K562 (cell line): ENCODE measurements at regions not wholly inside any gene's neighbourhood (a gene's known extent, or its start where the extent isn't known, plus 50 kb on each side); places are given as distances from the start of the nearest gene placed in this dataset.

ENCODE experiments used
- ATAC-seq: fragments of 200-7000 bp; cut with Tn5 transposase; 3 replicates; pipeline ENCODE4 v1.9.1; 2020; ENCODE audit warnings: moderate library complexity
- BruUV-seq: library from RNA; stranded (reverse); fragments of 400-500 nt; replicated peaks from 2 replicates; lab custom pipeline; 2021; lab: Mats Ljungman, UMichigan
- CTCF ChIA-PET: fragments of 300-600 bp; formaldehyde crosslinking; extraction: SDS; loops from one replicate; lab custom pipeline; 2021; ENCODE audit warnings: low intra/inter-chr PET ratio; lab: Yijun Ruan, JAX
- POLR2A ChIA-PET: fragments of 300-600, 350-650 bp; sonication (Branson Sonifier 250); formaldehyde crosslinking; extraction: SDS; loops from one replicate; lab custom pipeline; 2021; ENCODE audit warnings: antibody characterized with exemption, inconsistent platforms; lab: Yijun Ruan, JAX
- DNase-seq, 4 experiments: peaks; one replicate each; pipeline versions ENCODE4 v3.0.0 to v3.0.0-alpha.2; 2011 to 2018; ENCODE audit warnings: low spot score in 3 of 4, mixed read lengths in 3 of 4; ENCODE audit errors: extremely low read depth in 1 of 4
- FAIRE-seq: peaks from 2 replicates; lab custom pipeline; 2011; peaks lifted over from hg19 to GRCh38; lab: Jason Lieb, UNC
- H2AFZ ChIP-seq: 2 replicates; pipeline ENCODE4 v1.6.0; 2011; ENCODE audit warnings: low read depth, low read length, control low read depth, inconsistent platforms
- H3K27ac ChIP-seq: fragments of 200-600 bp; 3 replicates; pipeline ENCODE4 v1.8.0; 2011; ENCODE audit warnings: low read depth, mild to moderate bottlenecking, control low read depth, inconsistent platforms, low read length, moderate library complexity, mixed read lengths; ENCODE audit errors: extremely low read depth
- H3K27me3 ChIP-seq, 2 experiments: fragments of 300-600 bp in 1 of 2; 2 replicates in 1 of 2; 3 replicates in 1 of 2; pipeline versions ENCODE4 v1.6.0 to v1.8.0; 2011; ENCODE audit warnings: inconsistent platforms in 2 of 2, low read length in 2 of 2, mild to moderate bottlenecking in 1 of 2, mixed read lengths in 1 of 2, moderate library complexity in 1 of 2; ENCODE audit not compliant: control insufficient read depth in 2 of 2, insufficient read depth in 2 of 2
- H3K36me3 ChIP-seq: fragments of 300-600 bp; 3 replicates; pipeline ENCODE4 v1.8.0; 2011; ENCODE audit warnings: mild to moderate bottlenecking, low read length, inconsistent platforms; ENCODE audit not compliant: control insufficient read depth, insufficient read depth
- H3K4me1 ChIP-seq, 2 experiments: fragments of 200-600 bp in 1 of 2; replicated peaks in 1 of 2; 2 replicates in 1 of 2; 3 replicates in 1 of 2; pipeline versions ENCODE4 v1.5.1 to v1.8.0; 2011; ENCODE audit warnings: inconsistent platforms in 2 of 2, low read length in 2 of 2, mild to moderate bottlenecking in 1 of 2, mixed read lengths in 1 of 2, moderate library complexity in 1 of 2; ENCODE audit not compliant: control insufficient read depth in 2 of 2, insufficient read depth in 2 of 2
- H3K4me2 ChIP-seq: 2 replicates; pipeline ENCODE4 v1.6.1; 2011; ENCODE audit warnings: low read length, control low read depth, inconsistent platforms, mixed read lengths; ENCODE audit not compliant: insufficient read depth
- H3K4me3 ChIP-seq: fragments of 200-600 bp; sonication (generic), shearing (Covaris generic); 2 replicates; pipeline ENCODE4 v1.5.1; 2016; ENCODE audit warnings: control low read depth, inconsistent platforms
- H3K79me2 ChIP-seq: fragments of 200-600 bp; 3 replicates; pipeline ENCODE4 v1.8.0; 2011; ENCODE audit warnings: low read length, inconsistent platforms; ENCODE audit not compliant: control insufficient read depth, insufficient read depth
- H3K9ac ChIP-seq, 2 experiments: 2 replicates each; pipeline versions ENCODE4 v1.6.0 to v1.6.1; 2011; ENCODE audit warnings: low read depth in 2 of 2, low read length in 2 of 2, control low read depth in 1 of 2, inconsistent platforms in 1 of 2, mild to moderate bottlenecking in 1 of 2, mixed read lengths in 1 of 2; ENCODE audit not compliant: insufficient read depth in 1 of 2
- H3K9me1 ChIP-seq: one replicate; pipeline ENCODE4 v1.6.0; 2011; ENCODE audit warnings: inconsistent platforms, mild to moderate bottlenecking, low read length, moderate library complexity; ENCODE audit not compliant: control insufficient read depth, insufficient read depth
- H3K9me3 ChIP-seq: replicated peaks from 2 replicates; pipeline ENCODE4 v1.5.1; 2011; ENCODE audit warnings: low read depth, low read length, inconsistent platforms; ENCODE audit not compliant: control insufficient read depth, insufficient read depth
- H4K20me1 ChIP-seq: replicated peaks from 2 replicates; pipeline ENCODE4 v1.6.1; 2011; ENCODE audit warnings: low read length, inconsistent platforms, mixed read lengths; ENCODE audit not compliant: control insufficient read depth, insufficient read depth
- CBX5 ChIP-seq: IDR thresholded peaks from 2 replicates; pipeline ENCODE4 v1.6.1; 2014; ENCODE audit warnings: low read depth, borderline replicate concordance
- EP300 ChIP-seq: IDR thresholded peaks from 2 replicates; pipeline ENCODE4 v1.6.1; 2012; ENCODE audit warnings: low read length, improper control_type of control experiment
- FOXJ2 ChIP-seq: fragments of 200-800 bp; sonication (Bioruptor generic); IDR thresholded peaks from 2 replicates; pipeline ENCODE4 v1.6.1; 2016; ENCODE audit warnings: missing genetic modification characterization, missing compliant biosample characterization
- HDAC8 ChIP-seq: fragments of 450-650 bp; IDR thresholded peaks from 2 replicates; pipeline ENCODE4 v1.6.1; 2016; ENCODE audit warnings: mild to moderate bottlenecking, missing genetic modification characterization, moderate library complexity, missing compliant biosample characterization
- KAT8 ChIP-seq: fragments of 450-650 bp; IDR thresholded peaks from 2 replicates; pipeline ENCODE4 v1.6.1; 2016; ENCODE audit warnings: low read depth, mild to moderate bottlenecking
- MTA1 ChIP-seq: fragments of 450-650 bp; IDR thresholded peaks from 2 replicates; pipeline ENCODE4 v1.6.1; 2017; ENCODE audit warnings: borderline replicate concordance
- PHB2 ChIP-seq: fragments of 450-650 bp; IDR thresholded peaks from 2 replicates; pipeline ENCODE4 v1.6.1; 2017; ENCODE audit warnings: low read depth
- RNF2 ChIP-seq: sonication (generic); IDR thresholded peaks from 2 replicates; pipeline ENCODE4 v1.6.1; 2016
- ZFP1 ChIP-seq: fragments of 450-650 bp; formaldehyde crosslinking; IDR thresholded peaks from 2 replicates; pipeline ENCODE4 v1.4.0; 2020; ENCODE audit warnings: mild to moderate bottlenecking, mixed read lengths
- ZNF644 ChIP-seq: fragments of 200-800 bp; sonication (Bioruptor generic); IDR thresholded peaks from 2 replicates; pipeline ENCODE4 v1.6.1; 2016; ENCODE audit warnings: low read depth, missing genetic modification characterization, missing compliant biosample characterization
- ZNF668 ChIP-seq: fragments of 250-450 bp; sonication (Bioruptor Pico); IDR thresholded peaks from 2 replicates; pipeline ENCODE4 v1.8.0; 2022; ENCODE audit warnings: mild to moderate bottlenecking, inconsistent platforms
- in situ Hi-C: fragments of 300-500 bp; cut with MboI; formaldehyde crosslinking; loops from 4 replicates; pipeline ENCODE4 v1.15.0; 2018; ENCODE audit warnings: inconsistent platforms, mixed read lengths
- intact Hi-C: fragments of 100-400 bp; cut with micrococcal nuclease; formaldehyde crosslinking; loops from 2 replicates; pipeline ENCODE4 v1.14.2; 2022
- TF ChIP-seq, protein P1 (sequence below): fragments of 250-450 bp; sonication (Bioruptor Pico); IDR thresholded peaks from 2 replicates; pipeline ENCODE4 v1.5.0; 2022; ENCODE audit warnings: mild to moderate bottlenecking

DNA sequence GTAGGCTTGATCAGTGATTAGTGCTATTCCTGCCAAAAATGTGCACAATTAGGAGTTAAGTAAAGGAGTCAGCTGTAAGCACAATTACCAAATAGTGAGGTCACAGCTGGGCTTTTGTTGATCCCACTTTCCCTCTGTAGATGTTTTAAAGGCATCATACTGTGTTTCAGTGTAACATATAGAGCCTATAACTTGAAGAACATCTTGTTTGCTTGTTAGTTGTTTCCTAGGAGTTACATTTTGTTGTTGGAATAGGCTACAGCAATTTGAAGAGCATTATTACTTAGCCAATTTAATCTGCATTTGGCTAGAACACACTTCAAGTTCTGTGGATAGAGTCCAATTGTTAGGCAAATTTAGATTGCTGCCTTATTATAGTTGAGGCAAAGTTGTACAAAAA, 210.7 kb upstream of the MAD2L1 start:
- no peak for FAIRE-seq
- Histone ChIP-seq H3K36me3 (no peaks in the 10 kb centered on the region), H3K4me1 (no peaks in the 10 kb centered on the region), H3K9me3 (0 out of 2 replicates have a peak, but pooled peaks cover 1% of the 10 kb centered on the region), H4K20me1 (no peaks in the 10 kb centered on the region), H2AFZ (no peak overlapping the region), H3K4me2 (no peak overlapping the region), H3K27me3 (no peaks in the 10 kb centered on the region), H3K9ac (no peak overlapping the region), H3K4me3 (no peak overlapping the region), H3K27ac (no peak overlapping the region), H3K79me2 (no peaks in the 10 kb centered on the region), H3K9me1 (no peaks in the 10 kb centered on the region)
- ATAC-seq = no peak
- in situ Hi-C loops = no loop called here
- TF ChIP-seq, protein P1, sequence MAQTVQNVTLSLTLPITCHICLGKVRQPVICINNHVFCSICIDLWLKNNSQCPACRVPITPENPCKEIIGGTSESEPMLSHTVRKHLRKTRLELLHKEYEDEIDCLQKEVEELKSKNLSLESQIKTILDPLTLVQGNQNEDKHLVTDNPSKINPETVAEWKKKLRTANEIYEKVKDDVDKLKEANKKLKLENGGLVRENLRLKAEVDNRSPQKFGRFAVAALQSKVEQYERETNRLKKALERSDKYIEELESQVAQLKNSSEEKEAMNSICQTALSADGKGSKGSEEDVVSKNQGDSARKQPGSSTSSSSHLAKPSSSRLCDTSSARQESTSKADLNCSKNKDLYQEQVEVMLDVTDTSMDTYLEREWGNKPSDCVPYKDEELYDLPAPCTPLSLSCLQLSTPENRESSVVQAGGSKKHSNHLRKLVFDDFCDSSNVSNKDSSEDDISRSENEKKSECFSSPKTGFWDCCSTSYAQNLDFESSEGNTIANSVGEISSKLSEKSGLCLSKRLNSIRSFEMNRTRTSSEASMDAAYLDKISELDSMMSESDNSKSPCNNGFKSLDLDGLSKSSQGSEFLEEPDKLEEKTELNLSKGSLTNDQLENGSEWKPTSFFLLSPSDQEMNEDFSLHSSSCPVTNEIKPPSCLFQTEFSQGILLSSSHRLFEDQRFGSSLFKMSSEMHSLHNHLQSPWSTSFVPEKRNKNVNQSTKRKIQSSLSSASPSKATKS (CRISPR knock-in tag) = no peak
- TF ChIP-seq RNF2 = no peak
- TF ChIP-seq ZNF668 (CRISPR knock-in tag) = no peak
- TF ChIP-seq KAT8 = no peak
- TF ChIP-seq MTA1 = no peak
- TF ChIP-seq EP300 = no peak
- no peak for TF ChIP-seq ZFP1 (CRISPR knock-in tag)
- no peak for TF ChIP-seq PHB2
- TF ChIP-seq HDAC8 = no peak
- TF ChIP-seq ZNF644 = no peak
- TF ChIP-seq CBX5 = no peak
- TF ChIP-seq FOXJ2 (tag) = no peak
- intact Hi-C loops = no loop called here
- CTCF ChIA-PET = no interaction called here
- no peak for DNase-seq
- BruUV-seq = no TSS peak
- POLR2A ChIA-PET = no interaction called here
